ENCODE measurements at regions not wholly inside any gene's neighbourhood (a gene's known extent, or its start where the extent isn't known, plus 50 kb on each side); places are given as distances from the start of the nearest gene placed in this dataset.

GRCh38 chr9:108709997-108710396 lies 145.8 kb downstream of the ACTL7B start:
- no peak for DNase-seq

GRCh38 chr9:108709126-108709525 lies 146.7 kb downstream of the ACTL7B start:
- no peak for DNase-seq

GRCh38 chr9:108708448-108708847 lies 147.3 kb downstream of the ACTL7B start:
- no peak for DNase-seq

- DNase-seq: no peak
Measured at GRCh38 chr9:108707120-108707519, 148.7 kb downstream of the ACTL7B start.

- no peak for DNase-seq
Measured at GRCh38 chr9:108704156-108704852, 151.5 kb downstream of the ACTL7B start.

GRCh38 chr9:108703429-108703828 lies 152.4 kb downstream of the ACTL7B start:
- no peak for DNase-seq

GRCh38 chr9:108702681-108703080 lies 153.1 kb downstream of the ACTL7B start:
- no peak for DNase-seq

GRCh38 chr9:108698801-108699200 lies 157.0 kb downstream of the ACTL7B start:
- DNase-seq: no peak

- DNase-seq: no peak
Measured at GRCh38 chr9:108698231-108698630, 157.6 kb downstream of the ACTL7B start.

- DNase-seq: no peak
Measured at GRCh38 chr9:108696156-108696555, 159.6 kb downstream of the ACTL7B start.

- DNase-seq: no peak
Measured at GRCh38 chr9:108694170-108694569, 161.6 kb downstream of the ACTL7B start.

GRCh38 chr9:108691614-108692013 lies 164.2 kb downstream of the ACTL7B start:
- DNase-seq: no peak

GRCh38 chr9:108688676-108689075 lies 167.1 kb downstream of the ACTL7B start:
- DNase-seq: no peak

- DNase-seq: no peak
Measured at GRCh38 chr9:108688051-108688450, 167.7 kb downstream of the ACTL7B start.

GRCh38 chr9:108687006-108687987 lies 168.5 kb downstream of the ACTL7B start:
- no peak for DNase-seq

GRCh38 chr9:108684288-108685025 lies 171.3 kb downstream of the ACTL7B start:
- DNase-seq: no peak

- DNase-seq: no peak
Measured at GRCh38 chr9:108683245-108683644, 172.5 kb downstream of the ACTL7B start.

GRCh38 chr9:108681851-108682590 lies 173.8 kb downstream of the ACTL7B start:
- DNase-seq: no peak

GRCh38 chr9:108680946-108681345 lies 174.8 kb downstream of the ACTL7B start:
- DNase-seq: no peak

- no peak for DNase-seq
Measured at GRCh38 chr9:108677776-108678175, 178.0 kb downstream of the ACTL7B start.

GRCh38 chr9:108676355-108676754 lies 179.4 kb downstream of the ACTL7B start:
- DNase-seq: no peak

- no peak for DNase-seq
Measured at GRCh38 chr9:108675708-108676107, 180.1 kb downstream of the ACTL7B start.
